ENCODE measurements at regions not wholly inside any gene's neighbourhood (a gene's known extent, or its start where the extent isn't known, plus 50 kb on each side); places are given as distances from the start of the nearest gene placed in this dataset.

DNA sequence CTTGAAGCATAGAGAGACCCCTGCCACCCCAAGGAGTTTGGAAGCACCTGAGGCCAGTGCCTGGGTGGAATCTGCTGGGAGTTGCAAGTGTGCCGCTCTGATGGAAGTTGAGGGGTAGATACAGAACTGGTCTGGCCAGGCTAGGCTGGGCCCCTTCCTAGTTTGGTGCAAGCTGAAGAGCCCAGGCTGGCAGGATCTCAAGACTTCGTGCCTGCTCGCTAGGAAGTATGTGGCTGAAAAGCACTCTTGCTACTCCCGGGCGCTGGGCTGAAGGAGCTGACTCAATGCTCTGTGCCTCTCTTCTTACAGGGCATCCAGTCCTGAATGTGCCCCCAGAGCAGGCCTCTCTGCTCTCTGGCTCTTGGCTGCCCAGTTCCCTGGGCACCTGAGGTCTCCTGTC, 51.7 kb upstream of the PJA1 start:
- TF ChIP-seq TCF7L2 (IDR thresholded peaks at IDR 0.05; ENCODE audit: low read depth, low read length), result no peak
- TF ChIP-seq, protein P1, sequence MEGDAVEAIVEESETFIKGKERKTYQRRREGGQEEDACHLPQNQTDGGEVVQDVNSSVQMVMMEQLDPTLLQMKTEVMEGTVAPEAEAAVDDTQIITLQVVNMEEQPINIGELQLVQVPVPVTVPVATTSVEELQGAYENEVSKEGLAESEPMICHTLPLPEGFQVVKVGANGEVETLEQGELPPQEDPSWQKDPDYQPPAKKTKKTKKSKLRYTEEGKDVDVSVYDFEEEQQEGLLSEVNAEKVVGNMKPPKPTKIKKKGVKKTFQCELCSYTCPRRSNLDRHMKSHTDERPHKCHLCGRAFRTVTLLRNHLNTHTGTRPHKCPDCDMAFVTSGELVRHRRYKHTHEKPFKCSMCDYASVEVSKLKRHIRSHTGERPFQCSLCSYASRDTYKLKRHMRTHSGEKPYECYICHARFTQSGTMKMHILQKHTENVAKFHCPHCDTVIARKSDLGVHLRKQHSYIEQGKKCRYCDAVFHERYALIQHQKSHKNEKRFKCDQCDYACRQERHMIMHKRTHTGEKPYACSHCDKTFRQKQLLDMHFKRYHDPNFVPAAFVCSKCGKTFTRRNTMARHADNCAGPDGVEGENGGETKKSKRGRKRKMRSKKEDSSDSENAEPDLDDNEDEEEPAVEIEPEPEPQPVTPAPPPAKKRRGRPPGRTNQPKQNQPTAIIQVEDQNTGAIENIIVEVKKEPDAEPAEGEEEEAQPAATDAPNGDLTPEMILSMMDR (IDR thresholded peaks at IDR 0.05), result no peak
- no peak for TF ChIP-seq SIN3A (IDR thresholded peaks at IDR 0.05; ENCODE audit: borderline replicate concordance, insufficient read depth, low read depth, low read length)
